HEK293 (cell line): ENCODE measurements at regions not wholly inside any gene's neighbourhood (a gene's known extent, or its start where the extent isn't known, plus 50 kb on each side); places are given as distances from the start of the nearest gene placed in this dataset.
"Not testable (repeated sequence)": the region's sequence is repeated elsewhere in the genome, so short reads cannot be mapped to it uniquely, and the experiment has no call there.

Source experiments
- CTCF ChIA-PET: fragments of 350-600 bp; formaldehyde crosslinking; extraction: SDS; loops from one replicate; lab custom pipeline; 2021; ENCODE audit warnings: antibody characterized with exemption; lab: Yijun Ruan, JAX
- POLR2A ChIA-PET: fragments of 300-600 bp; formaldehyde crosslinking; extraction: SDS; loops from one replicate; lab custom pipeline; 2020; ENCODE audit warnings: antibody characterized with exemption, inconsistent platforms; lab: Yijun Ruan, JAX
- H3K27ac ChIP-seq: fragments of 200-500 bp; sonication (Bioruptor generic); 2 replicates; pipeline ENCODE4 v1.5.1; 2014; ENCODE audit warnings: low read depth, low read length, control low read depth, inconsistent platforms; ENCODE audit errors: extremely low read depth
- H3K36me3 ChIP-seq, 2 experiments: fragments of 200-500 bp in 1 of 2; sonication (Bioruptor generic) in 1 of 2; 1 replicate in 1 of 2; 2 replicates in 1 of 2; pipeline ENCODE4 v1.5.1; 2014 to 2017; ENCODE audit warnings: inconsistent platforms in 2 of 2, low read length in 2 of 2; ENCODE audit not compliant: control insufficient read depth in 2 of 2, insufficient read depth in 1 of 2
- H3K4me1 ChIP-seq: fragments of 200-500 bp; sonication (Bioruptor generic); 2 replicates; pipeline ENCODE4 v1.5.1; 2014; ENCODE audit warnings: mild to moderate bottlenecking, low read length, inconsistent platforms; ENCODE audit not compliant: control insufficient read depth, insufficient read depth
- H3K4me3 ChIP-seq: 2 replicates; pipeline ENCODE4 v1.5.1; 2011; ENCODE audit warnings: low read depth, mild to moderate bottlenecking, control low read depth, low read length, moderate library complexity
- H3K9me3 ChIP-seq: fragments of 200-500 bp; sonication (Bioruptor generic); 2 replicates; pipeline ENCODE4 v1.5.1; 2014; ENCODE audit warnings: low read depth, low read length, inconsistent platforms; ENCODE audit not compliant: control insufficient read depth, insufficient read depth
- EGR2 ChIP-seq: fragments of 450-650 bp; formaldehyde crosslinking; IDR thresholded peaks from 2 replicates; pipeline ENCODE4 v1.5.1; 2016; ENCODE audit warnings: low read depth, missing biosample characterization, missing genetic modification characterization
- HOXD13 ChIP-seq: sonication (generic); formaldehyde crosslinking; IDR thresholded peaks from 2 replicates; pipeline ENCODE4 v1.8.0; 2022; ENCODE audit warnings: missing genetic modification reagents, borderline replicate concordance
- ZFP37 ChIP-seq: fragments of 450-650 bp; formaldehyde crosslinking; IDR thresholded peaks from 2 replicates; pipeline ENCODE4 v1.5.1; 2016; ENCODE audit warnings: missing biosample characterization, missing genetic modification characterization
- ZIC2 ChIP-seq: fragments of 450-650 bp; formaldehyde crosslinking; IDR thresholded peaks from 2 replicates; pipeline ENCODE4 v1.5.1; 2016; ENCODE audit warnings: missing biosample characterization, missing genetic modification characterization
- ZNF221 ChIP-seq: fragments of 450-650 bp; formaldehyde crosslinking; IDR thresholded peaks from 2 replicates; pipeline ENCODE4 v1.5.1; 2017; ENCODE audit warnings: missing biosample characterization, missing genetic modification characterization, borderline replicate concordance
- ZNF510 ChIP-seq: fragments of 450-650 bp; formaldehyde crosslinking; IDR thresholded peaks from 2 replicates; pipeline ENCODE4 v1.5.1; 2018; ENCODE audit warnings: mild to moderate bottlenecking, missing genetic modification characterization, missing biosample characterization; ENCODE audit not compliant: insufficient replicate concordance
- ZNF514 ChIP-seq: fragments of 450-650 bp; formaldehyde crosslinking; IDR thresholded peaks from 2 replicates; pipeline ENCODE4 v1.5.1; 2016; ENCODE audit warnings: missing biosample characterization, missing genetic modification characterization
- ZNF558 ChIP-seq: fragments of 450-650 bp; formaldehyde crosslinking; IDR thresholded peaks from 2 replicates; pipeline ENCODE4 v1.5.1; 2016; ENCODE audit warnings: missing biosample characterization, missing genetic modification characterization
- ZNF747 ChIP-seq: fragments of 450-650 bp; formaldehyde crosslinking; IDR thresholded peaks from 2 replicates; pipeline ENCODE4 v1.5.1; 2016; ENCODE audit warnings: missing biosample characterization, missing genetic modification characterization
- TF ChIP-seq, protein P1 (sequence below): fragments of 450-650 bp; formaldehyde crosslinking; IDR thresholded peaks from 2 replicates; pipeline ENCODE4 v1.5.1; 2016; ENCODE audit warnings: missing biosample characterization, missing genetic modification characterization, low read depth
- TF ChIP-seq, protein P2 (sequence below): fragments of 450-650 bp; formaldehyde crosslinking; IDR thresholded peaks from 2 replicates; pipeline ENCODE4 v1.5.1; 2017; ENCODE audit warnings: missing biosample characterization, mild to moderate bottlenecking, missing genetic modification characterization, moderate library complexity

DNA sequence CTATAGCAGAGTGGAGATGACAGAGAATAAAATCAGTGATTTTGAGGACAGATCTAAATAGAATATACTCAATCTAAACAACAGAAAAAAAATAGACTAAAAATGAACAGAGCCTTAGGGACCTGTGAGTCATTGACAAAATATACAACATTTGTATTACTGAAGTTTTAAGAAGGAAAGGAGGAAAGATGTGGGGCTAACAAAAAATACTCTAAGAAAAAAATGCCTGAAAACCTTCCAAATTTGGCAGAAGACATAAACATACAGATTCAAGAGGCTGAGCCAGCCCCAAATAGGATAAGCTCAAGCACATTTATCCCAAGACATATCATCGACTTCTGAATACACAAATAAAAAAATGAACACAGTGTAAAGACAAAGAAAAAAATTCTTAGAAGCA, 123.6 kb upstream of the INTU start:
- H3K4me1 ChIP-seq: no peaks in the 10 kb centered on the region
- H3K36me3 ChIP-seq: no peaks in the 10 kb centered on the region
- ChIA-PET CTCF (no interaction called here), POLR2A (no interaction called here)
- no peak overlapping the region for H3K4me3 ChIP-seq
- H3K9me3 ChIP-seq: no peaks in the 10 kb centered on the region
- H3K27ac ChIP-seq: no peak overlapping the region
- no peak for TF ChIP-seq ZFP37
- TF ChIP-seq ZNF221: no peak
- TF ChIP-seq, all 188 proteins: peak for 0

DNA sequence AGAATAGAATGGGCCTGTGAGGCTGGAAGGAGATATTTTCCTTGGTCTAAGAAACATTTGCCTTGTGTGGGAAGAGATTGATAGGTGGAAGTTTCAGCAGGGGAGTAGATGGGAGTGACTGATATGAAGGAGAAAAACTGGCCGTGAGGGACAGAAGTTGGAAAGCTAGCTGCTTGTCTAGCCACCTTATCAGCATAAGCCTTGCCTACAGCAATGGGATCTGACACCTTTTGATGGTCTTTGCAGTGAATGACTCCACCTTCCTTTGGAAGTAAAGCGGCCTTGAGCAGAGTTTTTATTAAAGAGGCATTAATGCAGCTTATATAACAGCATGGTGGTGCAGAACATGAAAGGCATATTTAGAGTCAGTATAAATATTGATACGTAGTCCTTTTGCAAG, 120.1 kb upstream of the INTU start:
- H3K9me3 ChIP-seq, H3K27ac ChIP-seq, H3K4me3 ChIP-seq, H3K36me3 ChIP-seq, POLR2A ChIA-PET, CTCF ChIA-PET, H3K4me1 ChIP-seq: not testable (repeated sequence)

DNA sequence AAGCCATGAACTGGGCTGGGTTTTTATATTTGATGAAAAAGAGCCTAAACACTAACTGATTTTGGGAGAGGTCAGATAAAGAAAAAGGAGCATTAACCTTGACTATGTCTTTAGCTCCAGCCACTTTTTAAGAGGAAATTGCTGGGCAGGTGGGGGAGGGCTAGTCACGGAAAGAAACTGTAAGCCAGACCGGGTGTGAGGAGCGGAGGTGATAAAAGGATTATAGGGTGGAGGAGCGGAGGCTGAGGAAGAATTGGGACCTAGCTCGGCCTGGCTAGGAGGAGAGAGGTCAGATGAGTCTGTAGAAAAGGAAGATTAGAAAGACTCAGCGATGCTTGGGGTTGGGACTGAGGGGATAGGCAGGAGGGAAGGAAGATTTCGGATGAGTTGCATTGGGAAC, 117.5 kb upstream of the INTU start:
- POLR2A ChIA-PET: not testable (repeated sequence)

DNA sequence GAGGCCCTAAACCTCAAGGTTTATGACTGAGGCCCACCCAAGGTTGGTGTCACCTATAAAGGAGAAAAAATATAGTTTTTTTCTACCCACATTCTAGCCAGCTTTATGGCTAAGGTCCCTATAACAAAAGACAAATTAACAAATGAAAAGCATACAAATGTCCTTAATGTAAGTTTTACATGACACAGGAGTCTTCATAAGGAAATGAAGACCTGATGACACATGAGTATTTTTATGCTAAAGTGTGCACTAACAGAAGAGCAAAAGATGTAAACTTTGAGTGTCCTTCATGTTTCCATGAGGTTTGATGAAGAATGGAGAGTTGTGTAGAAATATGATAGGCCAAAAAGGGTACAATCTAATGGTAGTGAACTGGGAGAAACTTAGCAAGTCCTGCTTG, 114.7 kb upstream of the INTU start:
- ChIA-PET CTCF (no interaction called here), POLR2A (no interaction called here)
- TF ChIP-seq, protein P1, sequence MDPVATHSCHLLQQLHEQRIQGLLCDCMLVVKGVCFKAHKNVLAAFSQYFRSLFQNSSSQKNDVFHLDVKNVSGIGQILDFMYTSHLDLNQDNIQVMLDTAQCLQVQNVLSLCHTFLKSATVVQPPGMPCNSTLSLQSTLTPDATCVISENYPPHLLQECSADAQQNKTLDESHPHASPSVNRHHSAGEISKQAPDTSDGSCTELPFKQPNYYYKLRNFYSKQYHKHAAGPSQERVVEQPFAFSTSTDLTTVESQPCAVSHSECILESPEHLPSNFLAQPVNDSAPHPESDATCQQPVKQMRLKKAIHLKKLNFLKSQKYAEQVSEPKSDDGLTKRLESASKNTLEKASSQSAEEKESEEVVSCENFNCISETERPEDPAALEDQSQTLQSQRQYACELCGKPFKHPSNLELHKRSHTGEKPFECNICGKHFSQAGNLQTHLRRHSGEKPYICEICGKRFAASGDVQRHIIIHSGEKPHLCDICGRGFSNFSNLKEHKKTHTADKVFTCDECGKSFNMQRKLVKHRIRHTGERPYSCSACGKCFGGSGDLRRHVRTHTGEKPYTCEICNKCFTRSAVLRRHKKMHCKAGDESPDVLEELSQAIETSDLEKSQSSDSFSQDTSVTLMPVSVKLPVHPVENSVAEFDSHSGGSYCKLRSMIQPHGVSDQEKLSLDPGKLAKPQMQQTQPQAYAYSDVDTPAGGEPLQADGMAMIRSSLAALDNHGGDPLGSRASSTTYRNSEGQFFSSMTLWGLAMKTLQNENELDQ (tag by site-specific recombination): no peak
- no peak for TF ChIP-seq HOXD13 (CRISPR knock-in tag)
- no peak for TF ChIP-seq ZNF510 (tag by site-specific recombination)
- TF ChIP-seq EGR2 (tag by site-specific recombination): no peak
- TF ChIP-seq, protein P2, sequence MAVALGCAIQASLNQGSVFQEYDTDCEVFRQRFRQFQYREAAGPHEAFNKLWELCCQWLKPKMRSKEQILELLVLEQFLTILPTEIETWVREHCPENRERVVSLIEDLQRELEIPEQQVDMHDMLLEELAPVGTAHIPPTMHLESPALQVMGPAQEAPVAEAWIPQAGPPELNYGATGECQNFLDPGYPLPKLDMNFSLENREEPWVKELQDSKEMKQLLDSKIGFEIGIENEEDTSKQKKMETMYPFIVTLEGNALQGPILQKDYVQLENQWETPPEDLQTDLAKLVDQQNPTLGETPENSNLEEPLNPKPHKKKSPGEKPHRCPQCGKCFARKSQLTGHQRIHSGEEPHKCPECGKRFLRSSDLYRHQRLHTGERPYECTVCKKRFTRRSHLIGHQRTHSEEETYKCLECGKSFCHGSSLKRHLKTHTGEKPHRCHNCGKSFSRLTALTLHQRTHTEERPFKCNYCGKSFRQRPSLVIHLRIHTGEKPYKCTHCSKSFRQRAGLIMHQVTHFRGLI: no peak
- no peak for TF ChIP-seq ZNF558
- Histone ChIP-seq H3K4me3 (no peak overlapping the region), H3K27ac (no peak overlapping the region), H3K36me3 (no peaks in the 10 kb centered on the region), H3K4me1 (no peaks in the 10 kb centered on the region), H3K9me3 (no peaks in the 10 kb centered on the region)

More for the DNA sequence above, 117.5 kb upstream of the INTU start:
- CTCF ChIA-PET: interaction anchor here (0.7 kb wide), 1 partner anchor 16 kb away, joined by 4 read pairs; no protein-coding TSS in a partner anchor
- H3K9me3 ChIP-seq, H3K4me3 ChIP-seq, H3K4me1 ChIP-seq, H3K27ac ChIP-seq, H3K36me3 ChIP-seq: not testable (repeated sequence)

DNA sequence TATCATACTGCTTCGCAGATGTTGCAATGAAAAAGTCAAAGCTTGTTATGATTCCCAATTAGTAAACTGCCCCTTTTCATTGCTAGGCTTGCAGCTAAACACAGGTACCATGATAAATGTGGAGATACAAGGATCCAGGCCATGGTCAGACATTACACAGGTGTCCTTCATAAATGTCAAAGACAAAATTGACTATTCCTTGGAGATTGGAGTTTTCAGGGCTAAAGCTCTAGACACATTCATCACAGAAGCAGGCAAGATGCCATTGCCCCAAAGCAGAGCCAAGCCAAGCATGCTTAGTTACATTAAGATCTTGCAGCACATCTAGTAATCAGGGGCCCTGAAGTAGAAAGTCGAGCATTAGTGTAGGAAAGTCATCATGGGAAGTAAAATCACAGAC, 111.3 kb upstream of the INTU start:
- POLR2A ChIA-PET: no interaction called here
- no peak for TF ChIP-seq ZNF747 (tag by site-specific recombination)
- no peak for TF ChIP-seq ZIC2
- no peak for TF ChIP-seq ZNF514 (tag by site-specific recombination)
- CTCF ChIA-PET: no interaction called here
- Histone ChIP-seq H3K36me3 (no peaks in the 10 kb centered on the region), H3K4me3 (no peak overlapping the region), H3K4me1 (no peaks in the 10 kb centered on the region), H3K27ac (no peak overlapping the region), H3K9me3 (no peaks in the 10 kb centered on the region)
